ENCODE measurements at regions not wholly inside any gene's neighbourhood (a gene's known extent, or its start where the extent isn't known, plus 50 kb on each side); places are given as distances from the start of the nearest gene placed in this dataset.

GRCh38 chr5:125587631-125588030 is 835.6 kb upstream of the GRAMD2B start:
- DNase-seq, result no peak
- no peak for TF ChIP-seq GATA1 (IDR thresholded peaks at IDR 0.05; ENCODE audit: low read depth, low read length)
- no peak for TF ChIP-seq POLR2A (IDR thresholded peaks at IDR 0.05; ENCODE audit: low read length)

- no peak for DNase-seq
- no peak for TF ChIP-seq GATA1 (IDR thresholded peaks at IDR 0.05; ENCODE audit: low read depth, low read length)
- no peak for TF ChIP-seq POLR2A (IDR thresholded peaks at IDR 0.05; ENCODE audit: low read length)
Observed at GRCh38 chr5:125592856-125593255, 830.4 kb upstream of the GRAMD2B start.

- DNase-seq, result no peak
- TF ChIP-seq POLR2A (IDR thresholded peaks at IDR 0.05; ENCODE audit: low read length), result no peak
- no peak for TF ChIP-seq GATA1 (IDR thresholded peaks at IDR 0.05; ENCODE audit: low read depth, low read length)
Observed at GRCh38 chr5:125595095-125595494, 828.1 kb upstream of the GRAMD2B start.

DNA sequence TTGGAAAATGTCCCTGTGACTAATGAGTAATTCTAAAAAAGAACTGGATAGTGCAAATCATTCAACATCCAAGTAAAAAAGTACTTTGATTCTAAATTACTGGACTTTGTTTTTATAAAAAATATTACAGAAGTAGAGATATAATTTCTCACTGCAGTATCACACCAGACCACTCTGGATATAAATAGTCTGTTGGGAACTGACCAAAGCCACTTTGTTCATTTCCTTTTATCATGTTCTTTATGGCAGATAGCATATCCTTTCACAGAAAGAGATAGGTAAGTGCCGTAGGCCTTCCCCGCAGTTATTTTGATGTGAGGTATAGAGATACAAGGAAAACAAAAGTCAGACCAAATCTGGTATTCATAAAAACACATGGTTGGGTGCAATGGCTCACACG is 827.4 kb upstream of the GRAMD2B start:
- DNase-seq, result no peak
- no peak for TF ChIP-seq POLR2A (IDR thresholded peaks at IDR 0.05; ENCODE audit: low read length)
- TF ChIP-seq GATA1 (IDR thresholded peaks at IDR 0.05; ENCODE audit: low read depth, low read length), result no peak

DNA sequence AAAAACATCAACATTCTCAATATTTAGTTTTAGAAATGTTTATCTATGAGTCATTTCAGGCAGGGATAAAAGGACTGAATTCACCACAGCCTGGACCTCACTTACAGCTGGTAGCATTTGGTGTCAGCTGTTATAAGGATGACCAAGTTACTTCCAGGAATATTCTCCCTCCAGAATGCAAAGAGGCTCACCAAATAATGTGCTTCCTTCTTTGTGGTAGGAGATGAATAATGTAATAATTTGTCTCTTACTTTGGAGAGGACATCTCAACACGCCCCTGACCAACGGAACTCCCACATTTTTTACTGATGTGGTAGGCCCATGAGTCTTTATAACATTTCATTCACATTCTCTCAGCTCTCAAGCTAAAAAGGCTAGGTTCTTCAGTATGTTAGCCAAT is 825.9 kb upstream of the GRAMD2B start:
- DNase-seq, result no peak
- no peak for TF ChIP-seq GATA1 (IDR thresholded peaks at IDR 0.05; ENCODE audit: low read depth, low read length)
- TF ChIP-seq POLR2A (IDR thresholded peaks at IDR 0.05; ENCODE audit: low read length), result no peak

- TF ChIP-seq GATA1 (IDR thresholded peaks at IDR 0.05; ENCODE audit: low read depth, low read length) (no peak), POLR2A (IDR thresholded peaks at IDR 0.05; ENCODE audit: low read length) (no peak)
- no peak for DNase-seq
Observed at GRCh38 chr5:125600559-125600958, 822.6 kb upstream of the GRAMD2B start.

GRCh38 chr5:125602184-125602583 is 821.0 kb upstream of the GRAMD2B start:
- no peak for TF ChIP-seq GATA1 (IDR thresholded peaks at IDR 0.05; ENCODE audit: low read depth, low read length)
- no peak for TF ChIP-seq POLR2A (IDR thresholded peaks at IDR 0.05; ENCODE audit: low read length)
- DNase-seq, result no peak

GRCh38 chr5:125603321-125603720 is 819.9 kb upstream of the GRAMD2B start:
- DNase-seq, result no peak
- TF ChIP-seq GATA1 (IDR thresholded peaks at IDR 0.05; ENCODE audit: low read depth, low read length) (no peak), POLR2A (IDR thresholded peaks at IDR 0.05; ENCODE audit: low read length) (no peak)

DNA sequence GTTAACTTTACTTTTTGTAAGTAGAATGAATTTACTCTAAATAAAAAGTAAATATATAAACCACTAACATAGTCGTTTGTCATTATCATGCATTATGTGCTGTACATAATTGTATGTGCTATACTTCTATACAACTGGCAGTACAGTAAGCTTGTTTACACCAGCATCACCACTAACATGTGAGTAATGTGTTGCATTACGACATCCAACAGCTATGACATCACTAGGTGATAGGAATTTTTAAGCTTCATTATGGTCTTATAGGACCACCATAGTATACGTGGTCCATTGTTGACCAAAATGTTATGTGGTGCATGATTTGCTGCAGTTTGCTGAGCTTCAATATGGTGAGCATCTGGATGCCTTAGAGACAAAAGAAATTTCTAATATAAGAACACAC is 819.1 kb upstream of the GRAMD2B start:
- TF ChIP-seq POLR2A (IDR thresholded peaks at IDR 0.05; ENCODE audit: low read length), result no peak
- no peak for TF ChIP-seq GATA1 (IDR thresholded peaks at IDR 0.05; ENCODE audit: low read depth, low read length)

GRCh38 chr5:125607018-125607417 is 816.2 kb upstream of the GRAMD2B start:
- DNase-seq, result no peak
- TF ChIP-seq GATA1 (IDR thresholded peaks at IDR 0.05; ENCODE audit: low read depth, low read length) (no peak), POLR2A (IDR thresholded peaks at IDR 0.05; ENCODE audit: low read length) (no peak)

More for the DNA sequence above, 819.1 kb upstream of the GRAMD2B start:
- DNase-seq, result no peak

- DNase-seq, result no peak
Observed at GRCh38 chr5:125609011-125609410, 814.2 kb upstream of the GRAMD2B start.

DNA sequence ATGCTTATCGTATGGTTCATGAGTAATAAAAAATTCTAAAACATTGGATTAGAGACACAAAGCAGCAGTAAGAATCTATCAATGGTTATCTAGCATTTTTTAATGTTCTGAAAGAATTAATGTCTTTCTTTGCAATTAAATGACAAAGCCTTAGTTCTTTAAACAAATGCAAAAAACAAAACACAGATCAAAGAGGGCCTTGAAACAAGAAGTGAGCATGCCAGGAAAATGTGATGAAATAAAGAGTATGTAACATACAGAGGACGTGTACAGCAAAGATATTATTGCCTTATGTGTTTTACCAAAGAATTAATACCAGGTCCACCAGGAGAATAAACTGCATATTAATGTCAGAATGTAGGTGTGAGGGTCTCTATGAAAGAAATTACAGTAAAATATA is 812.3 kb upstream of the GRAMD2B start:
- TF ChIP-seq POLR2A (IDR thresholded peaks at IDR 0.05; ENCODE audit: low read length) (no peak), GATA1 (IDR thresholded peaks at IDR 0.05; ENCODE audit: low read depth, low read length) (no peak)

More at GRCh38 chr5:125609011-125609410, 814.2 kb upstream of the GRAMD2B start:
- TF ChIP-seq POLR2A (IDR thresholded peaks at IDR 0.05; ENCODE audit: low read length) (no peak), GATA1 (IDR thresholded peaks at IDR 0.05; ENCODE audit: low read depth, low read length) (no peak)

DNA sequence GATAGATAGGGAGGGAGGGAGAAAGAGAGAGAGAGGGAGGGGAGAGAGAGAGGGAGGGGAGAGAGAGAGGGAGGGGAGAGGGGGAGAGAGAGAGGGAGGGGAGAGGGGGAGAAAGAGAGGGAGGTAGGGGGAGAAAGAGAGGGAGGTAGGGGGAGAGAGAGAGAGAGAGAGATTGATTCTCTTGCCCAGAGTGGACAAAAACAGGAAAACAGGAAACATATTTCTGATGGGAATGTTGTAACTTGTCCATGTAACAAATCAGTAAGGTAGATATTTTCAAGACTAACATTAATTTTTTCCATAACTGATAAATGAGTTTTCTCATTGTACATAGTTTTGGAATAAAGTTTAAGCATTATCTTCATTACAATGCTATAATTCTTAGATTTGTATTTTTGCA is 811.7 kb upstream of the GRAMD2B start:
- no peak for DNase-seq
- TF ChIP-seq GATA1 (IDR thresholded peaks at IDR 0.05; ENCODE audit: low read depth, low read length) (no peak), POLR2A (IDR thresholded peaks at IDR 0.05; ENCODE audit: low read length) (no peak)

More for the DNA sequence above, 812.3 kb upstream of the GRAMD2B start:
- no peak for DNase-seq

DNA sequence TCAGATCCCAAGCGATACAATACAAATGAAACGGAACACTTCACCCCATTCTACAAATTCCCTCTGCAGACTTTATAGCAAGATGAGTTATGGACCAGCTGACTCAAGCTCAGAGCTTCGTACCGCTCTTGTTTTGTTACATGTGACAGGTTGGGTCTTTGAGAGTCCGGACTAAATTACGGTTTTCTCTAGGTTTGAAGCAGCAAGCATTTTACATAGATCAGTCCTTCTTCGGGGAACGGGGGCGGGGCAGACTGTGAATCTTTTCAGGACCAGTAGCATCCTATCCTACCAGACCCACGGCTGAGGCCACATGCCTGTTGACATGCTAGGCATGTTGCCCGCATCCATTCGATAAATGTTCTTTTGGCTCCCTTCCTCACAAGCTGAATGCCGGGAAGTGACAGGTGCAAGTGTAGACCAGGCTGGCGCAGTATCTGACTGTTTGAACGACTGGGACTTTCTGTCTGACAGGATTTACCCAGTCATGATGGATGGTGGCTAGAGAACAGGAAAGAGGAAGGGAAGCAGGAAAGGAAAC is 811.0 kb upstream of the GRAMD2B start:
- DNase-seq, result no peak
- TF ChIP-seq POLR2A (IDR thresholded peaks at IDR 0.05; ENCODE audit: low read length), result no peak
- no peak for TF ChIP-seq GATA1 (IDR thresholded peaks at IDR 0.05; ENCODE audit: low read depth, low read length)

- TF ChIP-seq GATA1 (IDR thresholded peaks at IDR 0.05; ENCODE audit: low read depth, low read length) (no peak), POLR2A (IDR thresholded peaks at IDR 0.05; ENCODE audit: low read length) (no peak)
Observed at GRCh38 chr5:125612776-125613175, 810.4 kb upstream of the GRAMD2B start.

GRCh38 chr5:125630237-125630636 is 793.0 kb upstream of the GRAMD2B start:
- TF ChIP-seq GATA1 (IDR thresholded peaks at IDR 0.05; ENCODE audit: low read depth, low read length), result no peak
- no peak for TF ChIP-seq POLR2A (IDR thresholded peaks at IDR 0.05; ENCODE audit: low read length)
- no peak for DNase-seq

More at GRCh38 chr5:125612776-125613175, 810.4 kb upstream of the GRAMD2B start:
- DNase-seq, result no peak

Data from erythroblast (primary cell).